SU-DHL-6 (cell line): ENCODE measurements at regions not wholly inside any gene's neighbourhood (a gene's known extent, or its start where the extent isn't known, plus 50 kb on each side); places are given as distances from the start of the nearest gene placed in this dataset.

Experiments used
- H2AFZ ChIP-seq: fragments of 200-600 bp; sonication (generic); 2 replicates; pipeline ENCODE4 v1.6.1; 2014; ENCODE audit warnings: low read depth, mild to moderate bottlenecking, moderate library complexity, mixed read lengths, antibody characterized with exemption, low read length; ENCODE audit not compliant: severe bottlenecking
- H3F3A ChIP-seq: fragments of 200-600 bp; shearing (Covaris generic); 2 replicates; pipeline ENCODE4 v1.6.0; 2016; ENCODE audit warnings: antibody characterized with exemption, mild to moderate bottlenecking; ENCODE audit not compliant: insufficient read depth
- H3K27ac ChIP-seq: fragments of 200-600 bp; sonication (generic); 2 replicates; pipeline ENCODE4 v1.5.1; 2016; ENCODE audit warnings: low read depth, mild to moderate bottlenecking, low read length, moderate library complexity, mixed read lengths
- H3K27me3 ChIP-seq: fragments of 200-600 bp; sonication (generic), shearing (Covaris generic); 2 replicates; pipeline ENCODE4 v1.6.0; 2014; ENCODE audit warnings: mild to moderate bottlenecking, low read length
- H3K36me3 ChIP-seq: fragments of 200-600 bp; sonication (generic); 2 replicates; pipeline ENCODE4 v1.6.1; 2014; ENCODE audit warnings: mild to moderate bottlenecking, low read length, mixed read lengths
- H3K4me2 ChIP-seq: fragments of 300-600, 200-600 bp; shearing (Covaris generic), sonication (generic); 2 replicates; pipeline ENCODE4 v1.6.0; 2014; ENCODE audit warnings: low read length, low read depth, mild to moderate bottlenecking; ENCODE audit not compliant: poor library complexity, severe bottlenecking
- H3K4me3 ChIP-seq: fragments of 200-600 bp; sonication (generic); 2 replicates; pipeline ENCODE4 v1.5.1; 2014; ENCODE audit warnings: antibody characterized with exemption, low read length, mild to moderate bottlenecking, mixed read lengths; ENCODE audit not compliant: insufficient read depth, poor library complexity, severe bottlenecking
- H3K79me2 ChIP-seq: fragments of 200-600 bp; sonication (generic); 2 replicates; pipeline ENCODE4 v1.6.1; 2014; ENCODE audit warnings: mild to moderate bottlenecking, low read length, moderate library complexity; ENCODE audit not compliant: insufficient read depth
- H3K9ac ChIP-seq: fragments of 200-600 bp; sonication (generic); 2 replicates; pipeline ENCODE4 v1.7.0; 2014; ENCODE audit warnings: mild to moderate bottlenecking, low read length
- H3K9me2 ChIP-seq: fragments of 200-600 bp; sonication (generic); replicated peaks from 2 replicates; pipeline ENCODE4 v1.6.1; 2014; ENCODE audit warnings: low read length; ENCODE audit not compliant: insufficient read depth
- H3K9me3 ChIP-seq: fragments of 200-600 bp; sonication (generic); 2 replicates; pipeline ENCODE4 v1.6.1; 2014; ENCODE audit warnings: low read length, mixed read lengths; ENCODE audit not compliant: insufficient read depth
- H4K20me1 ChIP-seq: fragments of 200-600 bp; sonication (generic); 2 replicates; pipeline ENCODE4 v1.6.1; 2014; ENCODE audit warnings: low read depth, mild to moderate bottlenecking, antibody characterized with exemption, low read length, moderate library complexity, mixed read lengths
- CTCF ChIP-seq: fragments of 200-600 bp; sonication (generic); IDR thresholded peaks from one replicate; pipeline ENCODE4 v1.5.1; 2017; ENCODE audit warnings: antibody characterized with exemption, mild to moderate bottlenecking, low read length, moderate library complexity; ENCODE audit not compliant: insufficient read depth, poor library complexity, severe bottlenecking
- EZH2phosphoT487 ChIP-seq: fragments of 200-600 bp; sonication (generic), shearing (Covaris generic); conservative IDR thresholded peaks from 2 replicates; pipeline ENCODE4 v1.6.1; 2018; ENCODE audit warnings: mild to moderate bottlenecking, antibody characterized with exemption, low read length, moderate library complexity, mixed read lengths

GRCh38 chr7:45242261-45242660 is 84.7 kb downstream of the RAMP3 start:
- Histone ChIP-seq H2AFZ (no peak overlapping the region), H3K79me2 (no peaks in the 10 kb centered on the region), H3K27me3 (no peaks in the 10 kb centered on the region), H3K4me2 (no peak overlapping the region), H3K4me3 (no peak overlapping the region), H3F3A (no peaks in the 10 kb centered on the region), H3K27ac (no peak overlapping the region), H4K20me1 (no peaks in the 10 kb centered on the region), H3K9me3 (no peaks in the 10 kb centered on the region), H3K9me2 (no peaks in the 10 kb centered on the region), H3K36me3 (no peaks in the 10 kb centered on the region), H3K9ac (no peak overlapping the region)
- TF ChIP-seq CTCF (no peak), EZH2phosphoT487 (no peak)

- no peaks in the 10 kb centered on the region for H3K9me3 ChIP-seq
- no peaks in the 10 kb centered on the region for H3K79me2 ChIP-seq
- no peaks in the 10 kb centered on the region for H3F3A ChIP-seq
- H3K9ac ChIP-seq, result no peak overlapping the region
- H4K20me1 ChIP-seq, result no peaks in the 10 kb centered on the region
- no peak overlapping the region for H3K4me2 ChIP-seq
- no peak overlapping the region for H2AFZ ChIP-seq
- TF ChIP-seq CTCF (no peak), EZH2phosphoT487 (no peak)
- H3K36me3 ChIP-seq, result no peaks in the 10 kb centered on the region
- no peak overlapping the region for H3K27ac ChIP-seq
- no peaks in the 10 kb centered on the region for H3K9me2 ChIP-seq
- H3K4me3 ChIP-seq, result no peak overlapping the region
- H3K27me3 ChIP-seq, result no peaks in the 10 kb centered on the region
Observed at GRCh38 chr7:45242698-45243097, 85.1 kb downstream of the RAMP3 start.

GRCh38 chr7:45244981-45245380 is 87.4 kb downstream of the RAMP3 start:
- TF ChIP-seq EZH2phosphoT487, result no peak
- no peak for TF ChIP-seq CTCF

GRCh38 chr7:45246339-45246738 is 88.7 kb downstream of the RAMP3 start:
- TF ChIP-seq EZH2phosphoT487 (no peak), CTCF (no peak)
- no peak overlapping the region for H3K9ac ChIP-seq
- H3K27me3 ChIP-seq, result no peaks in the 10 kb centered on the region
- H3K27ac ChIP-seq, result no peak overlapping the region
- H3K4me3 ChIP-seq, result no peak overlapping the region
- no peak overlapping the region for H3K4me2 ChIP-seq
- no peaks in the 10 kb centered on the region; the same call in 1 of the 2 replicates for H4K20me1 ChIP-seq
- no peak overlapping the region for H2AFZ ChIP-seq
- H3K36me3 ChIP-seq, result no peaks in the 10 kb centered on the region
- no peaks in the 10 kb centered on the region for H3F3A ChIP-seq
- H3K9me3 ChIP-seq, result no peaks in the 10 kb centered on the region
- no peaks in the 10 kb centered on the region for H3K9me2 ChIP-seq
- no peaks in the 10 kb centered on the region for H3K79me2 ChIP-seq

More at GRCh38 chr7:45244981-45245380, 87.4 kb downstream of the RAMP3 start:
- Histone ChIP-seq H3K79me2 (no peaks in the 10 kb centered on the region), H2AFZ (no peak overlapping the region), H3K4me2 (no peak overlapping the region), H3K9me3 (no peaks in the 10 kb centered on the region), H3K9ac (no peak overlapping the region), H3F3A (no peaks in the 10 kb centered on the region), H4K20me1 (no peaks in the 10 kb centered on the region; the same call in 1 of the 2 replicates), H3K4me3 (no peak overlapping the region), H3K27me3 (no peaks in the 10 kb centered on the region), H3K27ac (no peak overlapping the region), H3K9me2 (no peaks in the 10 kb centered on the region), H3K36me3 (no peaks in the 10 kb centered on the region)
